ENCODE measurements at regions not wholly inside any gene's neighbourhood (a gene's known extent, or its start where the extent isn't known, plus 50 kb on each side); places are given as distances from the start of the nearest gene placed in this dataset.
A peak's percentile ranks its signal among the peaks of the same experiment; 100 is the strongest.
"Not testable (repeated sequence)": the region's sequence is repeated elsewhere in the genome, so short reads cannot be mapped to it uniquely, and the experiment has no call there.

- DNase-seq: no peak
These were observed 243.3 kb upstream of the ACTBL2 start for GRCh38 chr5:57725658-57726504.

- DNase-seq: no peak
These were observed 242.2 kb upstream of the ACTBL2 start for GRCh38 chr5:57724836-57725235.

- DNase-seq: no peak
These were observed 238.6 kb upstream of the ACTBL2 start for GRCh38 chr5:57721226-57721625.

- no peak for DNase-seq
These were observed 238.0 kb upstream of the ACTBL2 start for GRCh38 chr5:57720656-57721055.

- no peak for DNase-seq
These were observed 236.6 kb upstream of the ACTBL2 start for GRCh38 chr5:57719216-57719615.

GRCh38 chr5:57718155-57718554 is 235.5 kb upstream of the ACTBL2 start:
- DNase-seq: no peak

- no peak for DNase-seq
These were observed 234.9 kb upstream of the ACTBL2 start for GRCh38 chr5:57717555-57717954.

GRCh38 chr5:57716661-57717060 is 234.1 kb upstream of the ACTBL2 start:
- no peak for DNase-seq

- DNase-seq: no peak
These were observed 232.7 kb upstream of the ACTBL2 start for GRCh38 chr5:57715296-57715695.

GRCh38 chr5:57713535-57713934 is 230.9 kb upstream of the ACTBL2 start:
- DNase-seq: not testable (repeated sequence)

GRCh38 chr5:57711946-57712345 is 229.3 kb upstream of the ACTBL2 start:
- DNase-seq: no peak

- no peak for DNase-seq
These were observed 228.9 kb upstream of the ACTBL2 start for GRCh38 chr5:57711471-57711870.

GRCh38 chr5:57710126-57710525 is 227.5 kb upstream of the ACTBL2 start:
- no peak for DNase-seq

- DNase-seq: no peak
These were observed 223.2 kb upstream of the ACTBL2 start for GRCh38 chr5:57705769-57706168.

- no peak for DNase-seq
These were observed 221.1 kb upstream of the ACTBL2 start for GRCh38 chr5:57703721-57704120.

GRCh38 chr5:57700484-57700883 is 217.9 kb upstream of the ACTBL2 start:
- no peak for DNase-seq

GRCh38 chr5:57700072-57700471 is 217.5 kb upstream of the ACTBL2 start:
- no peak for DNase-seq

GRCh38 chr5:57698802-57699201 is 216.2 kb upstream of the ACTBL2 start:
- DNase-seq: peak; percentile 11 to 39

GRCh38 chr5:57698086-57698485 is 215.5 kb upstream of the ACTBL2 start:
- no peak for DNase-seq

- DNase-seq: no peak
These were observed 214.4 kb upstream of the ACTBL2 start for GRCh38 chr5:57696825-57697570.

GRCh38 chr5:57696389-57696769 is 213.8 kb upstream of the ACTBL2 start:
- no peak for DNase-seq

- DNase-seq: no peak
These were observed 213.2 kb upstream of the ACTBL2 start for GRCh38 chr5:57695706-57696388.

- DNase-seq: no peak
These were observed 212.6 kb upstream of the ACTBL2 start for GRCh38 chr5:57695179-57695578.
